LoVo (cell line): ENCODE measurements at regions not wholly inside any gene's neighbourhood (a gene's known extent, or its start where the extent isn't known, plus 50 kb on each side); places are given as distances from the start of the nearest gene placed in this dataset.

Experiments used
- DNase-seq: peaks from one replicate; pipeline ENCODE4 v3.0.0-alpha.2; 2016; ENCODE audit warnings: low spot score

DNA sequence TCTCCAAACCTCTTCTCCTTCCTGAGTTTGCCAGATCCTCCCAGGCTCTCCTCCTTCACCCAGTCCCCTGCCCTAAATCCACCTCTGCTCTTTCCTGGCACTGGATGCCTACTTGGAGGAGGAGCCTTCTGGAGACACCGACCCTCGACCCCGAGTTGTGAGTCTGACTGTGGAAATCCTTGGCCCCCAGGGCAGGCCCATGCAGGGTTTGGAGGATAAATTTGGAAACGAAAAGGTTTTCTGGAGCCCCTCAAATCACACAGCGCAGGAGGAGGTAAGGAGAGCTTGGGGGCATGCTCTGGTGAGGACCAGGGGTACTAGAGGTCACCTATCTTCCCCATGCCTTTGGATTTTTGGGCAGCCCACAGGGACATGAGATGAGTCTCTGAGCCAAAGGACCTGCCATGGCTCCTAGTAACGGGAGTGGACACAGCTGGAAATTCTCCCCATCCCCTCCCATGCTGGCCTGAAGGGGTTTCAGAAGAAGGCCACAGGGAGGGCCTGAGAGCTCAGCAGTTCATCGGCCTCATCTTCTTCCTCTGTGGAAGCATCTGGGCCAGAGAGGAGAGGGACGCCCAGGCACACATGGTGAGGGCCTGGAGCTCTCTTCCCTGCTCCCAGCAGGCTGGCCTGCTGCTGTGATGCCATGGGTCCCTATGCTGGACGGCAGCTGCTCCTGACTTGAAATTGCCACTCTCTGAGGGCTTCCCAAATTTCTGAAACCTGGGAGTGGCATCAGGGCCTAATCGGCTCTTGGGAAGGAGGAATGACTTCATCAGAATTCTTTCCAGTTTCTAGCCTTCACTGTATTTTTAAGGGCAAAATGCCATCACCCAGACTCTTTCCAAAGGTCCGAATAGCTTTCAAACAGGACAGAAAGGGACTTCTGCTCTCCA is 68.6 kb upstream of the ITGA11 start:
- DNase-seq, result no peak

DNA sequence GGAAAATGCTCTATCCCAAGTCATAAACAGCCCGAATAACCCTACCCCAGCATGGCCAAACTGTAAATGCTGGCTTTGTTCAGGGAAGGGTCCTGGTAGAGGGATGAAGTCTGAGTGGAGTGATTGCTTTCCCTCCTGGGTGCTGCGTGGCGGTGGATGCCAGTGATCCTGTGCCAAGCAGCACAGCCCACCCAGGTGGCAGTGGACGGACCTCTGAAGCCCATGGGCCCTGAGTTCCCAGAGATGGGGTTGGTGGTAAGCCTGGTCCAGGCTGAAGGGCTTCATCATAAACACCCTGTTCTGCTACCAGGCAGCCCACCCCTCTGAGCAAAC is 69.3 kb upstream of the ITGA11 start:
- DNase-seq, result no peak

DNA sequence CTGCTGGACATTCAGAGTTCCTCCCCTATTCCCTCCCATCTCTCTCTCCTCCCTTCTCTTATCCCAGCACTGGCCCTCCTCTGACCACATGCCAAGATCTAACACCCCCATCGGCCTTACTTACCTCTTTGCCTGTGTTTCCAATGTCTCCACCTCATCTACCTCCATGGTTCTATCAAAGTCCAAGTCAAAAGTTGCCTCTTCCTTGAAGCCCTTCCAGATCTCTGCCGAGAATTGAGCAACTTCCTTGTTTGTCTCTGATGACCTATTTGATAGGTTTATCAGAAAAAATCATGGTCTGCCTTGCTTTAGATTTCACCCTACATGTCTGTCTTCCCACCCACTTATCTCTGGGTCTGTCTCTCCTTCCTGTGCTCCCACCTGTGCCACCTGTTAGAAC is 69.7 kb upstream of the ITGA11 start:
- no peak for DNase-seq

DNA sequence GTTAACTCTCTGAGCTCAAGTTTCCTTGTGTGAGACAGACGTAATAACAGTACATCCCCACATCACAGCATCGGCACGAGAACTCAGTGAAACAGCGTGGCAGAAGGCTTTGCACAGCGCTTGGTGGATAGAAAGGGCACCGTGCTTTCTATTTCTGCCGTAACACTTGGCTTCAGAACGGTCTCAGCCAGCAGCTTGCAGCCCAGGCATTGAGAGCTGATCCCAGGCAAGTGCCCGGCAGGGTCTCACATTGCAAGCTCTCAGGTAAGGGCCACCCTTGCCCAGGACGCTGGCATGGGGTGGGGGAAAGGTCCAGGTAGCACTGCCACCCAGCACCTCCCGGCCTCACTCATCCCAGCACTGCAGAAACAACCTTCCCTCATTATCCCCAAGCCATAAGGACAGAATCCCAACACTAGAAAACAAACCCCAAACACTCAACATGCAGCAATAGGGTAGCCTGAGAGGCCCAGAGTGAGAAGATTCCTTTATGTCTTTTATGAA is 70.5 kb upstream of the ITGA11 start:
- DNase-seq, result no peak

DNA sequence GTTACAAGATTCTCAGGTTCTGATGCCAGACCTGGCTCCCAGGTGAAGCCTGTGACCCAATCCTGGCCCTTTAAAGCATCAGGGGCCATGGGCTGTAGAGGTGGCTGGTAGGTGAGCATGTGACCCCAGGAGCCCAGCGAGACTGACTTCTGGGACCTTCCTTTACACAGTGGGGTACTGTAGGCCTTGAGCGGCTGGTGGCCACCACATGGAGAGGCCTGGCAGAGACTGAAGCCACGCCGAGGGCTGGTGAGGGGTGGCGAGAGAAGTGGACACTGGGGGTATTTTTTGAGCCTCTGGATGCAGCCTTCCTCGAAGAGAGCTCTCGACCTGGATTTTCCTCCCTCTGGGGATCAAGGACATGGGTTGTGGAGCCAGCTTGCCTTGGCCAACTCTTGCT is 71.2 kb upstream of the ITGA11 start:
- DNase-seq, result no peak

DNA sequence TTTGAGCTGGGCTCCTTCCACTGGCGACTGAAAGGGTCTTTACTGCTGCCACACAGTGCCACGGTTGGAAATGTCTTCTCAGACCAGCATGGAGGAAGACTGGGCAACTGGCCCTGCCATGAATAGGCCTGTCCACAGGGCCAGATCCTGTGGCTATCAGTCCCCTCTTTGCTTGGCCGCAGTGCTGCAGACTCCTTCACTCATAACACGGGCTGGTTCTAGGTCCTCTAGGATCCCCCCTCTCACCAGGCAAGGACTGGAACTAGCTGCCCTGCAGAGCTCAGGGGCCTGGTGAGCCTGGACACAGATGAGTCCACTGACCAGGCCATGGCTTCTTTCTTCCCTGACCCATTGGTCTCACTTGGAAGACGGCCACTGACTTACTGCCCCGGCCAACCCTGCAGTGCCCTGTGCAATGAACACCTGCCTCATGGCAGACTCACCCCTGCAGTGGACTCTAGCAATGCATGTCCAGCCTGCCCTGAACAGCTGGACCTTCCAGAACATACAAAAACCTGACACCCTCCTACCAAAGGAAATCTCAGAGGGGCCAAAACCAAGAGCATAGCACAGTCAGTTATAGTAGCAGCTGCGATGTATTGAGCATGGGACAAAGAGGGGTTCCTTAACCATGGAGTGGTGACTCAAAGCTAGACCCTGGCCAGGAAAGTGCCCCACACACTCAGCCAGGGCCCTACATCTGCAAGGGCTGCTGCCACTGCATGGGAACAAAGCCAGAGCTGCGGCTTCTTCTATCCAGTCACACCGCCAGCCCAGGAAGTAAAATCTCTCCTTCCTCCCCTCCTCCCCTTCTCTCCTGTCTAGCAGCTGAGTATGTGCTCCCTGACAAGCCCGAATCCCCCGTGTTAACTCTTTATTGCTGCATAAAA is 72.1 kb upstream of the ITGA11 start:
- no peak for DNase-seq

DNA sequence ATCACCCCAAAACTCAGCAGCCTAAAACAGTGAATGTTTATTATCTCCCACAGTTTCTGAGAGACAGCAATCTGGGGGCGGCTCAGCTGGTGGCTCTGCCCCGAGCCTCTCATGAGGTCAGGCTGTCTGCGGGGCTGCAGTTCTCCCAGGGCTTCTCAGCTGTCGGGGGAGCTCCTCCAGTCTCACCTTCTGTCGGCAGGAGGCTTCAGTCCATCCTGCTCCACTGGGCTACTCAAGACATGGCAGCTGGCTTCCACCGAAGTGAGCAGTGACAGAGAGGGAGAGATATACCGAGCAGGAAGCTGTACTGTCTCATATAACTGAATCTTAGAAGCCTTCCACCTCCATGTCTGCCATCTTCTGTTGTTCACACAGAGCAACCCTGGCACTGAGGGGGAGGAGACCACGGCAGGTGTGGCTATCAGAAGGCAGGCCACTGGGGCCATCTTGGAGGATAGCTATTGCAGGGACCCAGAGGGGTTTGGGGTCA is 72.8 kb upstream of the ITGA11 start:
- DNase-seq, result no peak

DNA sequence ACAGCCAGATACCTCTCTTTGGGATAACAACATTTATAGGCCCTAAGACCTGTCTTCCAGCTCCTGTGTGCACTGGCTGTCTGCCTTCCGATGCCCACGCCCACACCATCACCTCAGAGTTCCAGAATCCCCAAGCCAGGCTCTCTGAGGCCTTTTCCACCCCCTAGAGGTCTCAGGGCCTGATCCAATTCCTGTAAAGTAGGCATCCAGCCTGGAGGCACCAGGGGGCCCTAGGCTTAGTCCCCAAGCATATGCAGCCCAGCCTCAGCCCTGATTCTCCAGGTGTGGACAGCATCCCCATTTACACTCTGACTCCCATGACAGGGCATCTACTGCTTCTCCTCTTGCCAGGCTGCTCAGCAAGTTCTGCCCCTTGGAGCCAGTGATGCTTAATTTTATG is 72.7 kb upstream of the CORO2B start:
- no peak for DNase-seq

DNA sequence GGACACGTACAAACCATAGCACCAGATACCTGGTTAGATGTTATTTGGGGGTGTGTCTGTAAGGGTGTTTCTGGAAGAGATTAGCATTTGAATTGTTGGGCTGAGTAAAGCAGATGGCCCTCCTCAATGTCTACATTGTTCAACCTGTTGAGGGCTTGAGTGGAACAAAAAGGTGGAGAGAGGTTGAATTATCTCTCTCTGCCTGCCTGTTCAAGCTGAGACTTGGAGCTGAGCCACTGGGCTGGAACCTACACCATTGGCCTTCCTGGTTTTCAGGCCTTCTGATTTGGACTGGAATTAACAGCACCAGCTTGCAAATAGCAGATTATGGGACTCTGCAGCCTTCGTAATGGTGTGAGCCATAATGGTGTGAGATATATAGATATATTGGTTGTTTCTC is 71.3 kb upstream of the CORO2B start:
- no peak for DNase-seq

DNA sequence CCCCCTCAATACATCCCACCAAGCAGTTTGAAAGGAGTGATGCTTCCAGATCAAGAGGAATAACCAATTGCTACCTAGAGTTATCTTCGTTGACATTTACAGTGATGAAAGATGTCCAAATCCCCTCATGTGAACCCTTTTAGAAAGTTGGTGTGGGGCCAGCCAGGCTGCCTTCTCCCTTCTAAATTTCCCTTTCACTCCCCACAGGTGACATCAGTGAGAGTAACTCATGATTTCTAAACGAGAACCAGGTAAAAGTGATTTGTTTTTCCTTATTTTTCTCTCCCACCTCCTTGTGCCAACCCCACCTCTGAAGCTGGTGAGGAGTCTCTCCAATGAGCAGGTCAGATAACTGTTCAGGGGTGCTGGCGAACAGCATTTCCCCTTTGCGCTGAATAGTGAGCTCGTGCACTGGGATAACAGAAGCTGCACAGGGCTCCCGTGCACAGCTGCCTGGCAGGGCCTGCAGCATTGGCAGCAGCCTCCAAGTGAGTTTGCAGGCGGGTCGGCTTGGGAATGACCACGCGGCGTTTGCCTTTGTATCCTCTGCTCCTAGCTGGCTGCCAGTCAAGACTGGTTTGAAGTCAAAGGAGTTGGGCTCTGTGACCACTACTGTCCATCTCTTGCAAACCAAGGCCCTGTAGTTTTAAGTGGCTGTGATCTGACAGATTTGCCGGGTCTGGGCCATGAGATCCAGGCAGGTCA is 70.2 kb upstream of the CORO2B start:
- DNase-seq, result no peak

DNA sequence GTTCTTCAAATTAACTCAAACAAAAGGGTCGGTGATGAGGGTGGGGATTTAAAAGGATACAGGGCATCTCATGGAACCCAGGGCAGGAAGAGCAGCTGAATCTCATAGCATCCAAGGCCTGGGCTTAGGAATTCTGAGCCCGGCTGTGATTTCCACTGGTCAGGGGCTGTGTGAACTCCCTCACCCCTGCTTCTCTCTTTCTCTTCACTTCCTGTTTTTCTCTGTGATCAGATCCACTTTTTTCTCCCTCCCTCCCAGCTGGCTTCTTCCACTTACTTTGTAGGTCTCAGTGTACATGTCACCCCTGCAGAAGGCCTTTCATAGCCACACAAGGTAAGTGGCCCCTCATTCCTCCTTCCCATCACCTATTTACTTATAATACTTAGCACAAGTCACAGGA is 68.2 kb upstream of the CORO2B start:
- no peak for DNase-seq

DNA sequence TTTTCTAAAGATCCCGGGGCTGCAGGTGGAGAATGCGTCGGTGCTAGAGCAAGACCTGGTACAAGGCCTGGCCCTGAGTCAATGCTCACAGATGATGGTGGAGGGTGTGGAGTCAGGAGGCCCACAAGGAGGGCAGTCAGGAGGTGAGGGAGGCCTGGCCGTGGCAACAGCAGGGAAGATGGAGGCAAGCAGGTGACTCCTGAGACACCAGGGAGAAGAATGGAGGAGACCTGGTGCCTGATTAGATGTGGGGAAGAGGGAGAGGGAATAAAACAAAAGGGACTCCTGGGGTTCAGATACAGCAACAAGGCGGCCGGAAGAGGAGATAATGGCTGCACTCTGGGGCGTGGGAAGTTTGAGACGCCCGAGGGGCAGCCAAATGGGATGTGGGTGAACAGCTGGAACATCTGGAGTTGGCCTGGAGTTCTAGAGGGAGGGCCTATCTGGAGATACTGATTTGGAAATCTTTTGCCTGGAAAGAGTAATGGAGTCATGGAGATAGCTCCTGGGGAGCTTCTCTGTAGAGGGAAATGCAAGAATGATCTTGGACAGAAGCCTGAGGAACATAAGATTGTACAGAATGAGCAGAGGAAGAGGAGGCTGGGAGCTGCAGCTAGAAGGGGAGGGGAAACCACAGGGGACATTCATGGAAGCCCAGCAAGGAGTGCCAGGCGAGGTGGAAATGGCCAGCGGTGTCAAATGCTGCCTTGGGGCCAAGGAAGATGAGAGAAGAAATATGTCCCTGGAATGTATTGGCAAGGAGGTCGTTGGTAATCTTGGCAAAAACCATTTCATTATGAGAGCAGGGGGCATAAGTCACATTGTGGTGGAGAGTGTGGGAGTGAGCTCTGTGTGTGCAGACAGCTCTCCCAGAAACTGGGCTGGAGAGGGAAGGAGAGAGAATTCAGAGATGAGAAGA is 67.5 kb upstream of the CORO2B start:
- DNase-seq, result no peak

DNA sequence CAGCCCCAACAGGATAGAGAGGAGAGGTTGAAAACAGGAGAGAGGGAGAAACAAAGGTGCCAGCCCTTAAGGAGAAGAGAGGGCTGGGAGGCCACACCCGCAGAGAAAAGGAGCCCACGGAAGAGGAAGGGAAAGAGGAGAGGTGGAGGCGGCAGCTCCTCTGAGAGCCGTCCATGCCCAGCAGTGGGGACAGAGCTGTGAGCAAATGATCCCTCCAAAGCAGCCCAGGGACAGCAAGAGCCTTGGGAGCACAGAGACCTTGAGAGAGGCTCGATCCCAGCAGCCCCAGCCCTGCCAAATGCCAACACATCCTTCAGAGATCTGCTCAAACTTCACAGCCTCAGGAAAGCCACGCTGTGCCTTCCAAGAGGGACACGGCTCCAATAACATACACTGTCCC is 66.7 kb upstream of the CORO2B start:
- DNase-seq, result no peak

DNA sequence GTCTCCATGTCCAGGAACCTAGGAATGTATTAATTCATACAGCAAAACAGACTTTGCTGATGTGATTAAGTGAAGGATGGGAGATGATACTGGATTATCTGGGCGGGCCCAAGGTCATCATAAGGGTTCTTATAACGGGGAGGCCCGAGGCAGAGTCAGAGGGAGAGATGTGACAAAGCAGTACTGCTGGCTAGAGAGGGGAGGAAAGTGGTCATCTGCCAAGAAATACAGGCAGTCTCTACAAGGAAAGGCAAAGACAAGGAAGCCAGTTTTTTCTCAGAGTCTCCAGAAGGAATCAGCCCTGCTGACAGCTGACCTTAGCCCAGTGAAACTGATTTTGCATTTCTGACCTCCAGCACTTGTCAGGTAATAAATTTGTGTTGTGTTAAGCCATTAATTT is 66.2 kb upstream of the CORO2B start:
- DNase-seq, result no peak

DNA sequence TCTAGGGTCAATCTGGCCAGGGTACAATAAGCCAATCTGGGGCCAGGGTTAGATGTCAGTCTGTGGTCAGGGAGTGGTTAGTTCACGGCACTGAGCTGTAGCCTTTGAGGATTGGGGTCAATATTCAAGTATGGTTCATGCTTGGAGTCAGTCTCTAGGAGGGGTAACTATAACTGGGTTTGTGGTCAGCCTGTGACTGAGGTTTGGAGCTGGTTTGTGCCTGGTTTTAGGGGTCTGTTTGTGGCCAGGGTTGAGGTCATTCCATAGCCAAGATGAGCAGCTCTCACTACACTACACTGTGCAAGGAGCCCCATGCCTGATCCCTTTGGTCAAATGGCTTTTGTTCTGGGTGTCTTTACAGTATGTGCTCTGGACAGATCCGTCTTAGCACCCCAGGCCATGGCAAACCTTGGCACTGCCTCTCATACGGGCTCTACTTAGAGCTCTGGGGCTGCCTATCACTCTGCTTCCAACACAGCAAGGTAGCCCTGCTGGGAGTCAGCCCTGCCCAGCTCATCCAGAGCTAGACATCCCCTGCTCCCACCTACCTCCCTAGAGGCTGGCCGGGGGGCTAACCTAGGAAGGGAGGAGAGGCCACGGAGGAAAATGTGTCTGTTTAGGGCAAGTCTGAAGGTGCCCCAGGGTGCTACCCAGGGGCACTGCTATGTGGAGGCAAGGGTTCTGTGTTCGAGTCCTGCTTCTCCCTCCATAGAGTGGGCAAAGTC is 63.3 kb upstream of the CORO2B start:
- no peak for DNase-seq

DNA sequence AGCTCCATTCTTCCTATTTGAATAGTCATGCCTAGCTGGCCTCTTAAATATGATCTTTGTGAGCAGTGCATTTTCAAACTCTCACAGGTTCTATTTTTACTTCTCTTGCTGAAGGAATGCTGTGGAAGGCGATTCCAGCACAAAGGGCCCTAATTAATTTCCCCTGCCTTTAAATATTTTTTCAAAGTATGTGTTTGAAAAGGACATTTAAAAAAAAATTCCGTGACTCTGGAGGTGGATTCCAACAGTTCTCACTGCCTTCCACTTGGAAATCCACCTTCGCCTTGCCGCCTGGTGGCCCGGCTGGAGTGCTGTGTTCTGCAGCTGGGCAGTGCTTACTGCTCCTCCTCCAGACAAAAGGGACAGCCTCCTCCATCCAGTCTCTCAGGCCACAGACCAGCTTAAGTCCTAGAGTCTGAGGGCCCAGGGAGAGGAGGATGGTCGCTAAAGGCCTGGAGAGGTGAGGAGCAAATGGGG is 61.5 kb upstream of the CORO2B start:
- DNase-seq, result no peak

DNA sequence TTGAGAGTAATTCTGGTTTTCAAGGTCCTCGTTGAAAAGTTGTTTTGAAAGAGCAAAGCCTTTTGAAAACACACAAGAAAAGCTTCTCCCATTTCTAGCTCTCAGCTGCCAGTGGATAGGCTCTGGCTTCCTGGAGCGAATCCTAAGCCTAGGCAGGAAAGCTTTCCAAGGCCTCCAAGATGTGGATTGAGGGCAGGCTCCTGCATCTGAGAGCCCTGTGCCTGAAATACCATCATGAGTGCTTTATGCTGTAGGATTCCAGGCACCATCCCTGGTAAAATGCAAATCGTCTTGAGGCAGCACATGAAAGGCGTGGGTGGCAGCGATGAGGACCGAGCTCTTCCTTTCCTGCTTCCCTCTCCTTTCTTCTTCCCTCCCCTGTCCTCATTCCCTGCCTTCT is 60.7 kb upstream of the CORO2B start:
- DNase-seq, result no peak

DNA sequence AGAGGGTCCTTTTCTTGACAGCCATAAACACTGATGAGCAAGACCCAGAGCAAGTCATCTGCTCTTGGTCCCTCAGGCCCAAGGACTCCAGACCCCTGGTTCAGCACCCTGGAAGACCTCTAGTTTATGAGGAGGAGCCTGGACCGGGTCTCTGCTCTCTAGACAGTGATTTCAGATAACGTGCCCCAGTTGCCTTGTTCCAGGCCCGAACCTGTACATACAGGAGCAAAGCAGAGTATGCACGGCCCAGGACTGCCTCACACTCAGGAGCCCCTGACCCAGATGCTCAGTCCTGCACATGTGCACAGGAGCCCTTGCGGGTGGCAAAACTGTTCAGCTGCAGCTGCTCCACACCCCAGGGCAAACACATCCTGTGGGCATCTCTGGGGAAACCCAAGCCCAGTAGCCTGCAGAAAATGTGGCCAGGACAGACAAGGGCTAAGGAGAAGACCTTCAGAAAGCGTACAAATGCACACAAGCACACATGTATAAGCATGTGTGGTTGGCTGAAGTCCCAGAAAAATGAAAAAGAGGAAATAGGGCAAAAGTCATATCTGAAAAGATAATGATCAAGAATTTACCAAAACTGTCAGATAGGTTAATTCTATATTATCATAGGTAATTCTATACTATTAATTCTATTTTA is 59.9 kb upstream of the CORO2B start:
- DNase-seq, result no peak

DNA sequence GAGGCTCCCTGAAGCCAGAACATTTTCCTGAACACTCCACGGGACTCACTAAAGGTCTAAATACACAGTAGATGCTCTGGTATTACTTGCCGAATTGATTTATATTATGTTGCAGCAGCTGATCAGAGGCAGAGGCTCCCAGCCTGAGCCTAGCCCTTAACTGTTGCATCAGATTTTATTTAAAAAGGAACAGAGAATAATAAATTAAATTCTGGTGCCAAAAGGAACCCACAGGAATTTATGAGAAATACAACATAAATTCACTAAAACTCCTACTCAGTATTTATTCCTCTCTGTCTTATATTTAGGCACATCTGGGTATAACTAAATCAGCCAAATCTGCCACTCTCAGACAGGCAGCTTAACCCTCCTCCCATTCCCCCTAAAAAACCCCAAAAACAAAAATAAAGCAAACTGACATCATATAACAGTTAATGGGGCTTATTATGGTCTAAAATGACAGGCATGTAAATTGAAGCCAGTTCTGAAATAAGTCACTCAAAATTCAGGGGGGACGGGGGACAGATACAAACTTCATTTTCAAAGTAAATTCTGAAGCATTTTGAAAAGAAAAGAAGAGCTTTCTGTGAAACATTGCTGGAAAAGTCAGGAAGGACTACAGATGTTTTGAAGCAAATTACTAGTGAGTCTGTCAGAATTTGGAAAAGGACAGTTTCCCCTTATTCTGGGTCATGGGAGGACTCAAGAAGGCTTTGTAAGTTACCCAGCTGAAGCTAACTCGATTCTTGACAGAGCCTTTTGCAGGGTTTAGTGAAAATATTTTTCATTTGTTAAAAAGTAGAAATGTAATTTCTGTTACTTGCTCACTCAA is 53.8 kb upstream of the CORO2B start:
- no peak for DNase-seq
